Ovary (tissue), 7 donors: ENCODE measurements at regions not wholly inside any gene's neighbourhood (a gene's known extent, or its start where the extent isn't known, plus 50 kb on each side); places are given as distances from the start of the nearest gene placed in this dataset.
"Not testable (repeated sequence)": the region's sequence is repeated elsewhere in the genome, so short reads cannot be mapped to it uniquely, and the experiment has no call there.

Source experiments
- DNase-seq, 5 donors: peaks; one replicate each; pipeline ENCODE4 v3.0.0-alpha.2; 2019 to 2020
- H3K27ac ChIP-seq, 2 donors: fragments of 200-600 bp; one replicate each; pipeline versions ENCODE4 v1.5.1 to v1.8.0; 2019 to 2022
- H3K27me3 ChIP-seq: fragments of 200-600 bp; one replicate; pipeline ENCODE4 v1.8.0; 2022
- H3K36me3 ChIP-seq: fragments of 200-600 bp; sonication (generic); one replicate; pipeline ENCODE4 v1.5.1; 2019
- H3K4me1 ChIP-seq: one replicate; pipeline ENCODE4 v1.8.1; 2013; ENCODE audit warnings: mild to moderate bottlenecking, moderate library complexity; ENCODE audit not compliant: insufficient read depth
- H3K4me3 ChIP-seq: fragments of 200-600 bp; sonication (generic); one replicate; pipeline ENCODE4 v1.5.1; 2017
- H3K9me3 ChIP-seq, 2 donors: fragments of 200-600 bp in 1 of 2; sonication (generic) in 1 of 2; one replicate each; pipeline versions ENCODE4 v1.5.1 to v1.8.1; 2013 to 2019; ENCODE audit warnings: mild to moderate bottlenecking in 1 of 2, moderate library complexity in 1 of 2
- EP300 ChIP-seq: sonication (generic); formaldehyde crosslinking; IDR thresholded peaks from one replicate; pipeline ENCODE4 v1.6.1; 2017; ENCODE audit warnings: antibody characterized with exemption
- POLR2A ChIP-seq: fragments of 450-650 bp; IDR thresholded peaks from one replicate; pipeline ENCODE4 v1.6.1; 2017; ENCODE audit warnings: antibody characterized with exemption, mild to moderate bottlenecking, moderate library complexity
- WGBS, 3 donors: extraction: QIAGEN DNeasy Blood & Tissue Kit in 1 of 3; methylation state at CpG; one replicate each; pipeline versions ENCODE4 v1.1.5 to v1.1.7; 2013 to 2017; 5-methylcytosine and 5-hydroxymethylcytosine counted together
- intact Hi-C, 4 donors: fragments of 100-400 bp; cut with DNase I; formaldehyde crosslinking; loops; one replicate each; pipeline versions ENCODE4 v1.11.0 to v1.15.1; 2022 to 2023
- TF ChIP-seq, protein P1 (sequence below), 3 donors: fragments of 450-650 bp in 2 of 3; fragments of 200-600 bp in 1 of 3; IDR thresholded peaks; one replicate each; pipeline versions ENCODE4 v1.5.1 to v1.8.0; 2016 to 2022; ENCODE audit warnings: antibody characterized with exemption in 3 of 3, mild to moderate bottlenecking in 1 of 3
- donor health status: DM: no; HTN: no; CAD: no; lungs with moderate emphysema.
- donor health status: DM: no; HTN: no; CAD: no.
- donor health status: Bipolar disorder and iron deficiency.
- donor health status: DM: no; HTN: no; CAD: no.
- donor health status: DM: yes; HTN: yes; CAD: no.

- no peak for DNase-seq
- H3K4me1 ChIP-seq, result no peaks in the 10 kb centered on the region
- no peaks in the 10 kb centered on the region for H3K9me3 ChIP-seq
- WGBS, 3 donors, result 86 to 94% (median 91%) methylated on average over 3 of the region's 3 CpGs
- H3K36me3 ChIP-seq, result no peaks in the 10 kb centered on the region
- no peak overlapping the region for H3K4me3 ChIP-seq
- intact Hi-C loops, result no loop called here
- H3K27me3 ChIP-seq, result no peaks in the 10 kb centered on the region
- H3K27ac ChIP-seq, result no peak overlapping the region
- TF ChIP-seq EP300, result no peak
- TF ChIP-seq, protein P1, sequence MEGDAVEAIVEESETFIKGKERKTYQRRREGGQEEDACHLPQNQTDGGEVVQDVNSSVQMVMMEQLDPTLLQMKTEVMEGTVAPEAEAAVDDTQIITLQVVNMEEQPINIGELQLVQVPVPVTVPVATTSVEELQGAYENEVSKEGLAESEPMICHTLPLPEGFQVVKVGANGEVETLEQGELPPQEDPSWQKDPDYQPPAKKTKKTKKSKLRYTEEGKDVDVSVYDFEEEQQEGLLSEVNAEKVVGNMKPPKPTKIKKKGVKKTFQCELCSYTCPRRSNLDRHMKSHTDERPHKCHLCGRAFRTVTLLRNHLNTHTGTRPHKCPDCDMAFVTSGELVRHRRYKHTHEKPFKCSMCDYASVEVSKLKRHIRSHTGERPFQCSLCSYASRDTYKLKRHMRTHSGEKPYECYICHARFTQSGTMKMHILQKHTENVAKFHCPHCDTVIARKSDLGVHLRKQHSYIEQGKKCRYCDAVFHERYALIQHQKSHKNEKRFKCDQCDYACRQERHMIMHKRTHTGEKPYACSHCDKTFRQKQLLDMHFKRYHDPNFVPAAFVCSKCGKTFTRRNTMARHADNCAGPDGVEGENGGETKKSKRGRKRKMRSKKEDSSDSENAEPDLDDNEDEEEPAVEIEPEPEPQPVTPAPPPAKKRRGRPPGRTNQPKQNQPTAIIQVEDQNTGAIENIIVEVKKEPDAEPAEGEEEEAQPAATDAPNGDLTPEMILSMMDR (IDR thresholded peaks at IDR 0.05), result no peak
- TF ChIP-seq POLR2A, result no peak
Measured at GRCh38 chr3:193145248-193145647, 95.8 kb upstream of the PLAAT1 start.

- intact Hi-C loops, result no loop called here
- DNase-seq, result no peak
- Histone ChIP-seq H3K4me3 (no peak overlapping the region), H3K27ac (no peak overlapping the region), H3K9me3 (no peaks in the 10 kb centered on the region), H3K4me1 (no peaks in the 10 kb centered on the region), H3K36me3 (no peaks in the 10 kb centered on the region), H3K27me3 (no peaks in the 10 kb centered on the region)
- TF ChIP-seq POLR2A, result no peak
- TF ChIP-seq, protein P1 (IDR thresholded peaks at IDR 0.05), result no peak
- TF ChIP-seq EP300, result no peak
- 57 to 67% (median 57%) methylated on average over 5 of the region's 5 CpGs for WGBS, 3 donors
Measured at GRCh38 chr3:193148688-193149473, 92.1 kb upstream of the PLAAT1 start.

DNA sequence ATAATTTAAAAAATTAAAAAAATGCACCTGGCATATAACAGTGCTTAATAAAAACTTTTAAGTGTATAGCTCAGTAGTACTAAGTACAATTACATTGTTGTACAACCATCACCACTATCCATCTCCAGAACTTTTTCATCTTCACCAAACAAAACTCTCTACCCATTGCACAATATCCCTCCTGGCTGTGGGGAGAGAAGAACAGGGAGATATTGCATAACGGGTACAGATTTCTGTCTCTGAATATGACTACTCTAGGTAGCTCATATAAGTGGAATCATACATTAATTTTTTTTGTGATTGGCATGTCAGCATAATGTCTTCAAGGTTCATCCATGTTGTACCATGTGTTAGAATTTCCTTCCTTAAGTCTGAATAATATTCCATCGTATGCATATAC lies 91.0 kb upstream of the PLAAT1 start:
- no peaks in the 10 kb centered on the region for H3K36me3 ChIP-seq
- H3K9me3 ChIP-seq, result no peaks in the 10 kb centered on the region
- no peak overlapping the region for H3K27ac ChIP-seq
- DNase-seq, result no peak
- intact Hi-C loops, result no loop called here
- H3K4me3 ChIP-seq, result no peak overlapping the region
- H3K27me3 ChIP-seq, result no peaks in the 10 kb centered on the region
- 84 to 94% (median 85%) methylated on average over 2 of the region's 2 CpGs for WGBS, 3 donors
- TF ChIP-seq POLR2A, result no peak
- TF ChIP-seq EP300, result no peak
- TF ChIP-seq, protein P1 (IDR thresholded peaks at IDR 0.05), result no peak
- H3K4me1 ChIP-seq, result no peaks in the 10 kb centered on the region

DNA sequence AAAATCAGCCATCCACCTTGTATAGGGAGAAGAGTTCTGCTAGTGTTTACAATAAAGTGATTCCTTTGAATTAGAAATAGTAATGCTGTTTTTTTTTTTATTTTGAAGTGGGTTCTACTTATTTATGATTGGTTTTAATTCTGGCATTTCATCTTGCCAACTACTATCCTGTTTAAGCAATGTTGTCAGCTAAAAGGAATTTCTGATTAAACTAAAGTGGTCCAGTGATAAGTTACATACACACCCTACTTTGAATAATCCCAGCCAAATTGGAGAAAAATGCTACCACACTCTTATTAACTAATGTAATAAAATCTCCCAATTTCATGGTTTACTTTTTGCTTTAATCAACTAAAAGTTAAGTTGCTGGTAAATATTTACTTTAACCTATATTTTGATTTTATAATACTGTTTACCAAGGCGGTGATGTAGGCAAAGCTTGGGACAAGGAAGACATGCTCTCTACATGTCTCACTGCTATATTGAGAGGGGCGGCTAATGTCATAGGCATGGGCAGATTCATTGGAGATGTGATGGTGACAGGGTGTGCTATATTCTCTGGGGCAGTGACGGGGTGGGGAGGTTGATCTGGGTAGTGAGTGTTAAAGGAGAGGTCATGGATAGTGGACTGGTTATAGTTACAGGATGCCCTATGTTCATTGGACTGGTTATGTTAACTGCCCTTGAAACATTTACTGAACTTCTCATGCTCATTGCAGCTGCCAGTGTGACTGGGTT lies 85.8 kb upstream of the PLAAT1 start:
- WGBS, 3 donors, result 87 to 90% (median 90%) methylated on average over 3 of the region's 3 CpGs
- DNase-seq, H3K27ac ChIP-seq, H3K27me3 ChIP-seq, H3K4me3 ChIP-seq, H3K9me3 ChIP-seq, intact Hi-C loops, H3K36me3 ChIP-seq, H3K4me1 ChIP-seq: not testable (repeated sequence)

- intact Hi-C loops, result no loop called here
- DNase-seq, result no peak
- no peaks in the 10 kb centered on the region for H3K36me3 ChIP-seq
- no peaks in the 10 kb centered on the region for H3K4me1 ChIP-seq
- H3K27ac ChIP-seq, result no peak overlapping the region
- H3K27me3 ChIP-seq, result no peaks in the 10 kb centered on the region
- TF ChIP-seq, protein P1 (IDR thresholded peaks at IDR 0.05), result no peak
- TF ChIP-seq POLR2A (no peak), EP300 (no peak)
- no peaks in the 10 kb centered on the region for H3K9me3 ChIP-seq
- no peak overlapping the region for H3K4me3 ChIP-seq
- 77 to 88% (median 88%) methylated on average over 11 of the region's 11 CpGs for WGBS, 3 donors
Measured at GRCh38 chr3:193157051-193157450, 84.0 kb upstream of the PLAAT1 start.
